ENCODE measurements at regions not wholly inside any gene's neighbourhood (a gene's known extent, or its start where the extent isn't known, plus 50 kb on each side); places are given as distances from the start of the nearest gene placed in this dataset.

DNA sequence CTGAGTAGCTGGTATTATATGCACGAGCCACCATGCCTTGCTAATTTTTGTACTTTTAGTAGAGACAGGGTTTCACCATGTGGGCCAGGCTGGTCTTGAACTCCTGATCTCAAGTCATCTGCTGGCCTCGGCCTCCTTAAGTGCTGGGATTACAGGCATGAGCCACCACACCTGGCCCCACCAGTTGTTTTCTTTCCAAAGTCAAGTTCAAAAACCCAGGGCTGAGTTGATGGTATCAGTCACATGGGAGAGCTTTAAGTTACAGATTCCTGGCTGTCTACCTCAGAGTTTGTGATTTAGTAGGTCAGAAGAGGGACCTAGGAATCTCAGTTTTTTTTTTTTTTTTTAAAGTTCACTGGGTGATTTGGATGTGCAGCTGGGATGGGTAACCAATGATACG lies 107.7 kb downstream of the SCP2D1 start:
- no peak overlapping the region for H3K4me3 ChIP-seq (ENCODE audit: low read depth, low read length)
- TF ChIP-seq, protein P1, sequence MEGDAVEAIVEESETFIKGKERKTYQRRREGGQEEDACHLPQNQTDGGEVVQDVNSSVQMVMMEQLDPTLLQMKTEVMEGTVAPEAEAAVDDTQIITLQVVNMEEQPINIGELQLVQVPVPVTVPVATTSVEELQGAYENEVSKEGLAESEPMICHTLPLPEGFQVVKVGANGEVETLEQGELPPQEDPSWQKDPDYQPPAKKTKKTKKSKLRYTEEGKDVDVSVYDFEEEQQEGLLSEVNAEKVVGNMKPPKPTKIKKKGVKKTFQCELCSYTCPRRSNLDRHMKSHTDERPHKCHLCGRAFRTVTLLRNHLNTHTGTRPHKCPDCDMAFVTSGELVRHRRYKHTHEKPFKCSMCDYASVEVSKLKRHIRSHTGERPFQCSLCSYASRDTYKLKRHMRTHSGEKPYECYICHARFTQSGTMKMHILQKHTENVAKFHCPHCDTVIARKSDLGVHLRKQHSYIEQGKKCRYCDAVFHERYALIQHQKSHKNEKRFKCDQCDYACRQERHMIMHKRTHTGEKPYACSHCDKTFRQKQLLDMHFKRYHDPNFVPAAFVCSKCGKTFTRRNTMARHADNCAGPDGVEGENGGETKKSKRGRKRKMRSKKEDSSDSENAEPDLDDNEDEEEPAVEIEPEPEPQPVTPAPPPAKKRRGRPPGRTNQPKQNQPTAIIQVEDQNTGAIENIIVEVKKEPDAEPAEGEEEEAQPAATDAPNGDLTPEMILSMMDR (IDR thresholded peaks at IDR 0.05; ENCODE audit: borderline replicate concordance, insufficient read depth, low read depth, low read length) = no peak

DNA sequence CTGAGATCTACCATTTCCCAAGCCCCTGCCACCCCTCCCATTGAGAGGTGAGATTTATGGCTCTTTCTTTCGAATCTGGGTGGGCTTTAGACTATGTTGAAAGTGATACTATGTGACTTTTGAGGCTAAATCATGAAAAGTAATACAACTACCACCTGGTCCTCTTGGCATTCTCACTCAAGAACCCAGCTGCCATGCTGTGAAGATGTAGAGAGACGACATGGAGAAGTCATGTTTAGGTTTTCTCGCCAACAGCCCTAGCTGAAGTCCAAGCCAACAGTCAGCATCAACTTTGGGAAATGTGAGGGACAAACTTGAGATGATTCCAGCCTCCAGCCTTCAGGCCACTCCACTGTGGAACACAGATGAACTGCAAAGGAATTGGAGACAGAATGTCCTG lies 108.7 kb downstream of the SCP2D1 start:
- TF ChIP-seq, protein P1 (IDR thresholded peaks at IDR 0.05; ENCODE audit: borderline replicate concordance, insufficient read depth, low read depth, low read length) = no peak
- no peak overlapping the region for H3K4me3 ChIP-seq (ENCODE audit: low read depth, low read length)

DNA sequence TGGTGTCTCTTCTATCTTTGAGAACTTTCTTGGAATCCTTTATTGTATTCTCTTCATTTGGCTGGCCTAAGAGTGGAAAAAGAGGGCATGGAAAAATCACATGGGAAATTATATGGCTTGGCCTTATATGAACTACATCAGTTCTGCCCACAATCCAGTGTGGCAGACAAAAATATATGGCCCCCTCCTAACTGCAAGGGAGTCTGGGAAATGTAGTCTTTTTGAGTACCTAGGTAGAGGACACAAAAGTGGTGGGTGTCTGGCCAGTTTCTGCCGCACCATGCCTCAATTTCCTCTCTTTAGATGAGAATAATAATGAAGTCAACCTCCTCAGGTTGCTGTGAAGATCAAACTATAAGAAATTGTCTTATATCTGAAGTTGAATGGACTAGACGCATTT lies 109.3 kb downstream of the SCP2D1 start:
- H3K4me3 ChIP-seq (ENCODE audit: low read depth, low read length) = no peak overlapping the region
- TF ChIP-seq, protein P1 (IDR thresholded peaks at IDR 0.05; ENCODE audit: borderline replicate concordance, insufficient read depth, low read depth, low read length) = no peak

DNA sequence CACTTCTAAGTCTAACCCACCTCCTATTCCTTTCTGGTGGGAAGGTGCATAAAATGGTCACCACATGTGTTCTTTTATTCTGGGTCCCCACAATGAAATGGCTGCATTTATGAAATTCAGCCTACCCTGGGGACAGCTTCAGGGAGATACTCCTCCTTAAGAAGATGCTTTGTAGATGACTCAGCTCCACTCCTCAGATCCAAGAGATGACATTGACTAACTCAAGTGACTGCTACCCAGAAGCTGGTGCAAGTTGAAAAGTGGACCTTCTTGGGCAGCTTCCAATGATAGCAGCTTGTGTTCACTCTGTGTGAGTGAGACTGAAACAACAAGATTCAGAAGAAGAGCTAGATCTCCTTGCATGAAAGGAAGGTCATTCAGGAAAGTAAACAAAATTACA lies 113.4 kb downstream of the SCP2D1 start:
- TF ChIP-seq, protein P1 (IDR thresholded peaks at IDR 0.05; ENCODE audit: borderline replicate concordance, insufficient read depth, low read depth, low read length) = no peak
- no peak overlapping the region for H3K4me3 ChIP-seq (ENCODE audit: low read depth, low read length)

DNA sequence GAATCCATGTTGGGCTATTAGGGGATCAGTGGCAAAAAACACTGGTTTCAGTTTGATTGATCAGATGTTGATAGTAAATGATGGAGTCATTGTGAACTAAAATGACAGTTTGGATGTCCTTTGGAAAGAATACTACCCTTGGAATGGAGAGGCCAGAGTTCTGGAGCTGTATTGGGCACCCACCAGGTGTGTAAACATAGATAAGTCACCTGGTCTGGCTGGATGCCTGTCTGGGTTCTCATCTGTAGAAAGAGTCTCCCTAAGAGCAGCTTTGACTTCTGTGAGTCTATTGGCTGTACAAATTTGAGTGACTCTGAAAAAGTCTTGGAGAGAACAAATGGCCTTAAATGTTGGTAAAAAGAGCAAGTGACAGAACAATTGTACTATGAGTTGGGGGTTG lies 115.0 kb downstream of the SCP2D1 start:
- TF ChIP-seq, protein P1 (IDR thresholded peaks at IDR 0.05; ENCODE audit: borderline replicate concordance, insufficient read depth, low read depth, low read length) = no peak
- H3K4me3 ChIP-seq (ENCODE audit: low read depth, low read length) = no peak overlapping the region

DNA sequence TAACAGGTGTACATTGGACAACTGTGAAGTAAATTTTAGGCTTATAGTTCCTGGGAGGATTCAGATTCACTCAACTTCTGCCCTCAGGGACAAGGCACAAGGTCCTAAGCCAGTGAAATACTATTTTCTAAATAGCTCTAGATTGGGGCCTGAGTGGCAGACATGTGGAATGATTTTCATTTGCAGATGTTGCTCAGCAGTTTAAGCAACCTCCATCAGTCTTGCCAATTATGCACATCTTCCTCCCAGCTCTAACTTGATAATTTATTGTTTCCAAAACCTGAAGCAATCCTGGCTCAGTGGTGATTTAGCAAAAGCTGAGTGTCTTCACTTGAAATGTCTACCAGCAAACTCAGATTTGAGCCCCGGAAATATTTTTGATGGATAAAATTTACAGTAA lies 116.2 kb downstream of the SCP2D1 start:
- TF ChIP-seq, protein P1 (IDR thresholded peaks at IDR 0.05; ENCODE audit: borderline replicate concordance, insufficient read depth, low read depth, low read length) = no peak
- no peak overlapping the region for H3K4me3 ChIP-seq (ENCODE audit: low read depth, low read length)

DNA sequence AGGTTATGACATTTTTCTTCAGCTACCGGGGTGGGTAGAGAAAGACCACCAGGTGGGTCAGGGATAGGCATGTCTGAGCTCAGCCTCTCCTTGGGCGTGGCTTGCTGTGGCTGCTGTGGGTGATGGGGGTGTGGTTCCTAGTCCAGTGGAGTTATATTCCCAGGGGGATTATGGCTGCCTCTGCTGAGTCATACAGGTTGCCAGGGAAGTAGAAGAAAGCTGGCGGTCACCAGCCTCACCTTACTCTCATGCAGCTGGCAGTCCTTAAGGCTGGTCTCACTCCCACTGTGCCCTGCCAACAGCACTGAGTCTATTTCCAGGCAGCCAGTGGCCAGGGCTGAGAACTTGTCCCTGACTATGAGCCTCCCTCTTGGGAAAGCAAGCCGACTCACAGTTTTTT lies 130.0 kb downstream of the SCP2D1 start:
- TF ChIP-seq, protein P1 (IDR thresholded peaks at IDR 0.05; ENCODE audit: borderline replicate concordance, insufficient read depth, low read depth, low read length) = no peak
- no peak overlapping the region for H3K4me3 ChIP-seq (ENCODE audit: low read depth, low read length)
